SH-SY5Y (cell line): ENCODE measurements at regions not wholly inside any gene's neighbourhood (a gene's known extent, or its start where the extent isn't known, plus 50 kb on each side); places are given as distances from the start of the nearest gene placed in this dataset.

Source experiments
- GATA2 ChIP-seq: IDR thresholded peaks from 2 replicates; pipeline ENCODE4 v1.6.1; 2011; ENCODE audit warnings: mild to moderate bottlenecking, low read depth, low read length
- GATA3 ChIP-seq: IDR thresholded peaks from 2 replicates; pipeline ENCODE4 v1.6.1; 2011; ENCODE audit warnings: low read depth, mild to moderate bottlenecking, low read length, moderate library complexity

- TF ChIP-seq GATA2 (no peak), GATA3 (no peak)
Observed at GRCh38 chr19:31539386-31539785, 190.2 kb upstream of the TSHZ3 start.
